GM12873 (cell line): ENCODE measurements at regions not wholly inside any gene's neighbourhood (a gene's known extent, or its start where the extent isn't known, plus 50 kb on each side); places are given as distances from the start of the nearest gene placed in this dataset.

ENCODE experiments used
- CTCF ChIP-seq: IDR thresholded peaks from 2 replicates; pipeline ENCODE4 v1.5.1; 2012; ENCODE audit warnings: low read depth, mild to moderate bottlenecking, moderate library complexity, low read length, control low read depth; ENCODE audit not compliant: insufficient read depth; ENCODE audit errors: missing control alignments

GRCh38 chr3:29077356-29077755, 203.5 kb upstream of the RBMS3 start:
- no peak for TF ChIP-seq CTCF

- TF ChIP-seq CTCF: no peak
These were observed 201.5 kb upstream of the RBMS3 start for GRCh38 chr3:29079358-29079757.

- TF ChIP-seq CTCF: no peak
These were observed 199.9 kb upstream of the RBMS3 start for GRCh38 chr3:29080967-29081366.

- TF ChIP-seq CTCF: no peak
These were observed 197.8 kb upstream of the RBMS3 start for GRCh38 chr3:29083081-29083480.

GRCh38 chr3:29083676-29084075, 197.2 kb upstream of the RBMS3 start:
- TF ChIP-seq CTCF: no peak

GRCh38 chr3:29088579-29088978, 192.3 kb upstream of the RBMS3 start:
- no peak for TF ChIP-seq CTCF

GRCh38 chr3:29090912-29091597, 189.8 kb upstream of the RBMS3 start:
- TF ChIP-seq CTCF: no peak
